ENCODE measurements at regions not wholly inside any gene's neighbourhood (a gene's known extent, or its start where the extent isn't known, plus 50 kb on each side); places are given as distances from the start of the nearest gene placed in this dataset.

- TF ChIP-seq REST (IDR thresholded peaks at IDR 0.05; ENCODE audit: unreplicated experiment) = no peak
- no peak for TF ChIP-seq STAT1 (IDR thresholded peaks at IDR 0.05; ENCODE audit: unreplicated experiment)
- no peak for TF ChIP-seq POLR2AphosphoS5 (IDR thresholded peaks at IDR 0.05; ENCODE audit: low read depth)
- no peak for TF ChIP-seq JUNB (IDR thresholded peaks at IDR 0.05; ENCODE audit: unreplicated experiment)
- no peak for TF ChIP-seq CREB1 (CRISPR knock-in tag; IDR thresholded peaks at IDR 0.05; ENCODE audit: low read depth)
- no peak for TF ChIP-seq ETS1 (IDR thresholded peaks at IDR 0.05)
- no peak for TF ChIP-seq EZH2 (IDR thresholded peaks at IDR 0.05; ENCODE audit: low read depth, unreplicated experiment)
- TF ChIP-seq NANOG (IDR thresholded peaks at IDR 0.05; ENCODE audit: borderline replicate concordance) = no peak
These were observed 568.3 kb upstream of the FLRT2 start (continued) for GRCh38 chr14:84961637-84962036.

GRCh38 chr14:84963518-84963917, 566.4 kb upstream of the FLRT2 start:
- Mint-ChIP-seq H3K27me3 (ENCODE audit: insufficient read depth, low read depth, poor library complexity) (no peaks in the 10 kb centered on the region), H3K4me1 (peaks cover 24% of the 10 kb centered on the region), H3K9me3 (peaks cover 15% of the 10 kb centered on the region; the same call in 2 of the 3 replicates), H3K27ac (no peak overlapping the region), H3K36me3 (ENCODE audit: low read depth) (peaks cover 13% of the 10 kb centered on the region), H3K4me3 (no peak overlapping the region)
- Histone ChIP-seq H3K27me3 (ENCODE audit: insufficient read depth) (no peaks in the 10 kb centered on the region), H3F3A (replicated peaks; ENCODE audit: low read depth) (no peaks in the 10 kb centered on the region), H3K4me1 (ENCODE audit: insufficient read depth) (peaks cover 5% of the 10 kb centered on the region; the same call in 1 of the 2 replicates), H4K20me1 (replicated peaks; ENCODE audit: insufficient read depth) (no peaks in the 10 kb centered on the region), H3K4me2 (no peak overlapping the region), H3K4me3 (no peak overlapping the region), H2AFZ (no peak overlapping the region), H3K9me2 (ENCODE audit: insufficient read depth) (no peaks in the 10 kb centered on the region; the same call in 1 of the 2 replicates), H3K36me3 (ENCODE audit: insufficient read depth) (no peaks in the 10 kb centered on the region), H3K79me2 (replicated peaks; ENCODE audit: insufficient read depth) (no peaks in the 10 kb centered on the region), H3K27ac (ENCODE audit: low read depth) (no peak overlapping the region)
- ATAC-seq (no peak), DNase-seq (ENCODE audit: low spot score) (no peak)
- TF ChIP-seq CTCF (conservative IDR thresholded peaks at IDR 0.05; ENCODE audit: low read depth in 2 of 2) = no peak
- no peak for TF ChIP-seq NANOG (IDR thresholded peaks at IDR 0.05; ENCODE audit: borderline replicate concordance)
- TF ChIP-seq POLR2AphosphoS5 (IDR thresholded peaks at IDR 0.05; ENCODE audit: low read depth) = no peak
- TF ChIP-seq STAT1 (IDR thresholded peaks at IDR 0.05; ENCODE audit: unreplicated experiment) = no peak
- TF ChIP-seq ZNF331 (CRISPR knock-in tag; IDR thresholded peaks at IDR 0.05; ENCODE audit: low read depth) = no peak
- TF ChIP-seq ZNF114 (CRISPR knock-in tag; IDR thresholded peaks at IDR 0.05) = no peak
- TF ChIP-seq EZH2phosphoT487 (IDR thresholded peaks at IDR 0.05; ENCODE audit: unreplicated experiment) = no peak
- no peak for TF ChIP-seq REST (IDR thresholded peaks at IDR 0.05; ENCODE audit: unreplicated experiment)
- TF ChIP-seq ETS1 (IDR thresholded peaks at IDR 0.05) = no peak
- TF ChIP-seq CREB1 (CRISPR knock-in tag; IDR thresholded peaks at IDR 0.05; ENCODE audit: low read depth) = no peak

Measured in GM23338 (cell line).